ENCODE measurements at regions not wholly inside any gene's neighbourhood (a gene's known extent, or its start where the extent isn't known, plus 50 kb on each side); places are given as distances from the start of the nearest gene placed in this dataset.

DNA sequence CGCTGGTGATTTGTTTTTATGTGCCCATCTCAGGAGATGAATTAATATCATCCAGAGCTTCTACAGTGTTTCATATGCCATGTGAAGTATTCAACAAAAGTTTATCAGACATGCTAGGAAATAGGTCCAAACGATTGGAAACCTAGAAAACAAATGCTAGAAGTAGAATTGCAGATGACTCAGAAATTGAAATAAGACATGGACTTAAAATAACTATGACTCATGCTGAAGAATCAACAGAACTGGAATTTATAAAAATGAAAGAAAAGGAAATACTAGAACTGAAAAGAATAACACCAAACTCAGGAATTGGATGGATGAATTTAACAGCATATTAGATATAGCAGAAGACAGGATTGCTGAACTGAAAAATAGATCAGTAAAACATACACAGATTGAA lies 172.7 kb upstream of the GIMD1 start:
- DNase-seq, result no peak
- TF ChIP-seq, protein P1, sequence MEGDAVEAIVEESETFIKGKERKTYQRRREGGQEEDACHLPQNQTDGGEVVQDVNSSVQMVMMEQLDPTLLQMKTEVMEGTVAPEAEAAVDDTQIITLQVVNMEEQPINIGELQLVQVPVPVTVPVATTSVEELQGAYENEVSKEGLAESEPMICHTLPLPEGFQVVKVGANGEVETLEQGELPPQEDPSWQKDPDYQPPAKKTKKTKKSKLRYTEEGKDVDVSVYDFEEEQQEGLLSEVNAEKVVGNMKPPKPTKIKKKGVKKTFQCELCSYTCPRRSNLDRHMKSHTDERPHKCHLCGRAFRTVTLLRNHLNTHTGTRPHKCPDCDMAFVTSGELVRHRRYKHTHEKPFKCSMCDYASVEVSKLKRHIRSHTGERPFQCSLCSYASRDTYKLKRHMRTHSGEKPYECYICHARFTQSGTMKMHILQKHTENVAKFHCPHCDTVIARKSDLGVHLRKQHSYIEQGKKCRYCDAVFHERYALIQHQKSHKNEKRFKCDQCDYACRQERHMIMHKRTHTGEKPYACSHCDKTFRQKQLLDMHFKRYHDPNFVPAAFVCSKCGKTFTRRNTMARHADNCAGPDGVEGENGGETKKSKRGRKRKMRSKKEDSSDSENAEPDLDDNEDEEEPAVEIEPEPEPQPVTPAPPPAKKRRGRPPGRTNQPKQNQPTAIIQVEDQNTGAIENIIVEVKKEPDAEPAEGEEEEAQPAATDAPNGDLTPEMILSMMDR (conservative IDR thresholded peaks at IDR 0.05), result no peak
- H3K36me3 ChIP-seq (ENCODE audit: control insufficient read depth, insufficient read depth, low read length), result no peaks in the 10 kb centered on the region
- H3K27me3 ChIP-seq (ENCODE audit: control insufficient read depth, insufficient read depth, low read length, poor library complexity, severe bottlenecking), result no peaks in the 10 kb centered on the region
- H3K36me3 Mint-ChIP-seq (ENCODE audit: low read depth), result no peaks in the 10 kb centered on the region
- no peak overlapping the region for H3K4me3 Mint-ChIP-seq
- H3K27me3 Mint-ChIP-seq (ENCODE audit: insufficient read depth), result no peaks in the 10 kb centered on the region
- 86 to 95% methylated on average over 2 of the region's 2 CpGs for WGBS, 2 experiments (ENCODE audit: insufficient coverage in 1 of 2, insufficient read length in 1 of 2)
- no peak overlapping the region for H3K27ac Mint-ChIP-seq
- H3K9ac ChIP-seq (ENCODE audit: extremely low read depth, low read length, poor library complexity, severe bottlenecking), result no peak overlapping the region
- H3K4me1 Mint-ChIP-seq, result no peaks in the 10 kb centered on the region
- peaks cover 17% of the 10 kb centered on the region for H3K9me3 Mint-ChIP-seq
- H3K4me3 ChIP-seq (ENCODE audit: low read length), result no peak overlapping the region
- H3K27ac ChIP-seq (ENCODE audit: low read depth, low read length), result no peak overlapping the region
- H3K9me3 ChIP-seq (ENCODE audit: control insufficient read depth, low read length), result no peaks in the 10 kb centered on the region
- H3K4me1 ChIP-seq (ENCODE audit: control insufficient read depth, insufficient read depth, low read length), result no peaks in the 10 kb centered on the region

DNA sequence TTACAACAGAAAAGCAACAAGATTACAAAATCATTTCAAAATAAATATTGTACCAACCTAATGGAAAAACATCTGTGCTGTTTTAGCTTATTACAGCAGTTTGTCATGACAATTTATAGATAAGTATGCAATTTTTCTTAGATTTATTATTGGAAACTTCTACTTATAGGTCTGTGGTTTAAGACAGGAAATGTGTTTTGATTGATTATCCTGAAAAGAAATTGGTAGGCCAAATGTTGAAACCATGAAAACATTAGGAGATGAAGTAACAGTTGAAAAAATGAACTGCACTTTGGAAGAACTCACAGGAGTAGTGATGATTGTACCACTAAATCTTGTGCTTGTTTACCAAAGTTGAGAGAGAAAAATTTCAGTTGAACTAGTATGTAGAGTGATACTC lies 162.2 kb upstream of the GIMD1 start:
- H3K9me3 ChIP-seq (ENCODE audit: control insufficient read depth, low read length), result no peaks in the 10 kb centered on the region
- no peak for DNase-seq
- H3K27me3 ChIP-seq (ENCODE audit: control insufficient read depth, insufficient read depth, low read length, poor library complexity, severe bottlenecking), result no peaks in the 10 kb centered on the region
- TF ChIP-seq, protein P1 (conservative IDR thresholded peaks at IDR 0.05), result no peak
- H3K4me1 Mint-ChIP-seq, result peaks cover 4% of the 10 kb centered on the region
- no peak overlapping the region for H3K4me3 Mint-ChIP-seq
- no peak overlapping the region for H3K9ac ChIP-seq (ENCODE audit: extremely low read depth, low read length, poor library complexity, severe bottlenecking)
- no peaks in the 10 kb centered on the region for H3K36me3 ChIP-seq (ENCODE audit: control insufficient read depth, insufficient read depth, low read length)
- no peak overlapping the region for H3K4me3 ChIP-seq (ENCODE audit: low read length)
- peaks cover 3% of the 10 kb centered on the region for H3K9me3 Mint-ChIP-seq
- no peak overlapping the region for H3K27ac ChIP-seq (ENCODE audit: low read depth, low read length)
- H3K27me3 Mint-ChIP-seq (ENCODE audit: insufficient read depth), result no peaks in the 10 kb centered on the region
- no peak overlapping the region for H3K27ac Mint-ChIP-seq
- H3K4me1 ChIP-seq (ENCODE audit: control insufficient read depth, insufficient read depth, low read length), result peaks cover 8% of the 10 kb centered on the region
- no peaks in the 10 kb centered on the region for H3K36me3 Mint-ChIP-seq (ENCODE audit: low read depth)

- Mint-ChIP-seq H3K27me3 (ENCODE audit: insufficient read depth) (no peaks in the 10 kb centered on the region), H3K4me3 (no peak overlapping the region), H3K9me3 (peaks cover 2% of the 10 kb centered on the region), H3K27ac (no peak overlapping the region), H3K36me3 (ENCODE audit: low read depth) (no peaks in the 10 kb centered on the region), H3K4me1 (peaks cover 4% of the 10 kb centered on the region)
- Histone ChIP-seq H3K27ac (ENCODE audit: low read depth, low read length) (no peak overlapping the region), H3K4me3 (ENCODE audit: low read length) (no peak overlapping the region), H3K36me3 (ENCODE audit: control insufficient read depth, insufficient read depth, low read length) (no peaks in the 10 kb centered on the region), H3K4me1 (ENCODE audit: control insufficient read depth, insufficient read depth, low read length) (peaks cover 8% of the 10 kb centered on the region), H3K9ac (ENCODE audit: extremely low read depth, low read length, poor library complexity, severe bottlenecking) (no peak overlapping the region), H3K27me3 (ENCODE audit: control insufficient read depth, insufficient read depth, low read length, poor library complexity, severe bottlenecking) (no peaks in the 10 kb centered on the region), H3K9me3 (ENCODE audit: control insufficient read depth, low read length) (no peaks in the 10 kb centered on the region)
- no peak for DNase-seq
- TF ChIP-seq, protein P1 (conservative IDR thresholded peaks at IDR 0.05), result no peak
- 94% methylated on average over 1 of the region's 1 CpG; no CpG with 5 or more reads in 1 of the 2 experiments for WGBS, 2 experiments (ENCODE audit: insufficient coverage in 1 of 2, insufficient read length in 1 of 2)
These were observed 161.4 kb upstream of the GIMD1 start for GRCh38 chr4:106530024-106530361.

Data from endodermal cell (in vitro differentiated cells).